ENCODE measurements at regions not wholly inside any gene's neighbourhood (a gene's known extent, or its start where the extent isn't known, plus 50 kb on each side); places are given as distances from the start of the nearest gene placed in this dataset.

GRCh38 chr9:107739601-107740082, 250.1 kb upstream of the KLF4 start (continued):
- TF ChIP-seq ZNF770 (CRISPR knock-in tag; IDR thresholded peaks at IDR 0.05) = no peak

- no TSS peak for BruUV-seq (replicated peaks)
These were observed 249.2 kb upstream of the KLF4 start for GRCh38 chr9:107738789-107739188.

More at GRCh38 chr9:107738789-107739188, 249.2 kb upstream of the KLF4 start:
- 67% methylated on average over 1 of the region's 2 CpGs for WGBS (ENCODE audit: low lambda C conversion rate)
- H3K4me1 ChIP-seq (ENCODE audit: insufficient read depth, low read length) = no peaks in the 10 kb centered on the region
- no peak overlapping the region for H2AFZ ChIP-seq (ENCODE audit: low read length)
- no peaks in the 10 kb centered on the region for H3K79me2 ChIP-seq (ENCODE audit: insufficient read depth, low read length)
- peaks cover 0 to 1% of the 10 kb centered on the region in 2 experiments; a peak in 1 of 5 replicates for H3K27me3 ChIP-seq (ENCODE audit: control insufficient read depth in 1 of 2, insufficient read depth in 2 of 2, low read length in 2 of 2)
- intact Hi-C loops (cut with micrococcal nuclease; ENCODE audit: unreplicated experiment) (no loop called here), in situ Hi-C loops (cut with HindIII; ENCODE audit: extremely low pct_ligation_motif_present, low pct_unique_long_range_greater_than_20kb) (no loop called here)
- H3K27ac ChIP-seq (ENCODE audit: extremely low read length, insufficient read depth, low read length) = no peak overlapping the region
- H3K9ac ChIP-seq (ENCODE audit: insufficient read depth, low read depth, low read length) = no peak overlapping the region
- H4K20me1 ChIP-seq (ENCODE audit: insufficient read depth, low read length) = no peaks in the 10 kb centered on the region
- CTCF ChIA-PET (ENCODE audit: low intra/inter-chr PET ratio, low total read pairs) = no interaction called here
- no peak for ATAC-seq
- TF ChIP-seq ZNF83 (CRISPR knock-in tag; IDR thresholded peaks at IDR 0.05; ENCODE audit: borderline replicate concordance) (no peak), CREB1 (IDR thresholded peaks at IDR 0.05) (no peak), CREB1 (CRISPR knock-in tag; IDR thresholded peaks at IDR 0.05) (no peak), PAF1 (CRISPR knock-in tag; IDR thresholded peaks at IDR 0.05) (no peak), NR2C2 (CRISPR knock-in tag; IDR thresholded peaks at IDR 0.05; ENCODE audit: borderline replicate concordance) (no peak), ZNF850 (CRISPR knock-in tag; conservative IDR thresholded peaks at IDR 0.05) (no peak), EZH2 (conservative IDR thresholded peaks at IDR 0.05; ENCODE audit: low read depth, low read length) (no peak), ZMAT5 (CRISPR knock-in tag; IDR thresholded peaks at IDR 0.05; ENCODE audit: borderline replicate concordance, low read depth) (no peak), NR2F6 (IDR thresholded peaks at IDR 0.05) (no peak), NR2F6 (CRISPR knock-in tag; IDR thresholded peaks at IDR 0.05) (no peak), ZNF674 (CRISPR knock-in tag; IDR thresholded peaks at IDR 0.05; ENCODE audit: low read depth) (no peak), DMAP1 (CRISPR knock-in tag; IDR thresholded peaks at IDR 0.05) (no peak)
- H3K4me3 ChIP-seq (replicated peaks in 1 of 3; ENCODE audit: insufficient read depth in 1 of 3, low read depth in 2 of 3, low read length in 3 of 3) = no peak overlapping the region
- FAIRE-seq = no peak
- no peaks in the 10 kb centered on the region for H3K36me3 ChIP-seq (replicated peaks in 1 of 2; ENCODE audit: control insufficient read depth in 1 of 2, insufficient read depth in 2 of 2, low read length in 2 of 2)
- no peaks in the 10 kb centered on the region for H3K9me3 ChIP-seq (ENCODE audit: low read length)
- no peak overlapping the region for H3K4me2 ChIP-seq (ENCODE audit: low read depth, low read length)
- no peak for DNase-seq (ENCODE audit: low spot score)
- POLR2A ChIA-PET = no interaction called here

Measured in HepG2 (cell line).